Left ventricle myocardium superior (tissue), 1 donor: ENCODE measurements at regions not wholly inside any gene's neighbourhood (a gene's known extent, or its start where the extent isn't known, plus 50 kb on each side); places are given as distances from the start of the nearest gene placed in this dataset.

Source experiments
- ATAC-seq: fragments of 200-7000 bp; cut with Tn5 transposase; one replicate; pipeline ENCODE4 v1.9.1; 2020; ENCODE audit warnings: mild to moderate bottlenecking, moderate library complexity
- DNase-seq: peaks from one replicate; pipeline ENCODE4 v3.0.0-alpha.2; 2020
- intact Hi-C: fragments of 100-400 bp; cut with micrococcal nuclease; formaldehyde crosslinking; loops from one replicate; pipeline ENCODE4 v1.11.0; 2022
- donor health status: DM: no; HTN: yes; CAD: no; lungs with severe emphysema.

GRCh38 chr4:97142893-97143292 is 1000.4 kb downstream of the STPG2 start:
- ATAC-seq (no peak), DNase-seq (no peak)
- intact Hi-C loops, result no loop called here

- no peak for ATAC-seq
- no peak for DNase-seq
- intact Hi-C loops, result no loop called here
Observed at GRCh38 chr4:97144199-97144598, 999.1 kb downstream of the STPG2 start.

GRCh38 chr4:97150966-97151365 is 992.3 kb downstream of the STPG2 start:
- DNase-seq (no peak), ATAC-seq (no peak)
- intact Hi-C loops, result no loop called here

GRCh38 chr4:97152149-97152548 is 991.1 kb downstream of the STPG2 start:
- intact Hi-C loops, result no loop called here
- ATAC-seq (peak; percentile 21), DNase-seq (no peak)

GRCh38 chr4:97153042-97153441 is 990.2 kb downstream of the STPG2 start:
- intact Hi-C loops, result no loop called here
- DNase-seq, result no peak
- no peak for ATAC-seq

- intact Hi-C loops, result no loop called here
- DNase-seq (no peak), ATAC-seq (no peak)
Observed at GRCh38 chr4:97159625-97160024, 983.7 kb downstream of the STPG2 start.

- no peak for ATAC-seq
- DNase-seq, result no peak
- intact Hi-C loops, result no loop called here
Observed at GRCh38 chr4:97185233-97185632, 958.0 kb downstream of the STPG2 start.

GRCh38 chr4:97197106-97197505 is 946.2 kb downstream of the STPG2 start:
- no peak for DNase-seq
- no peak for ATAC-seq
- intact Hi-C loops, result no loop called here

- intact Hi-C loops, result no loop called here
- ATAC-seq, result no peak
- no peak for DNase-seq
Observed at GRCh38 chr4:97208749-97209148, 934.5 kb downstream of the STPG2 start.

- no peak for ATAC-seq
- intact Hi-C loops, result no loop called here
- no peak for DNase-seq
Observed at GRCh38 chr4:97215409-97215941, 927.8 kb downstream of the STPG2 start.

GRCh38 chr4:97216046-97216445 is 927.2 kb downstream of the STPG2 start:
- DNase-seq, result no peak
- intact Hi-C loops, result no loop called here
- no peak for ATAC-seq

GRCh38 chr4:97235521-97235920 is 907.8 kb downstream of the STPG2 start:
- no peak for DNase-seq
- intact Hi-C loops, result no loop called here
- no peak for ATAC-seq

GRCh38 chr4:97238956-97239666 is 904.2 kb downstream of the STPG2 start:
- ATAC-seq, result no peak
- intact Hi-C loops, result no loop called here
- DNase-seq, result no peak

GRCh38 chr4:97239667-97239997 is 903.6 kb downstream of the STPG2 start:
- intact Hi-C loops, result no loop called here
- no peak for ATAC-seq

GRCh38 chr4:97252615-97253154 is 890.6 kb downstream of the STPG2 start:
- ATAC-seq, result no peak
- intact Hi-C loops, result no loop called here
- DNase-seq, result no peak

More at GRCh38 chr4:97239667-97239997, 903.6 kb downstream of the STPG2 start:
- no peak for DNase-seq

GRCh38 chr4:97262769-97263168 is 880.5 kb downstream of the STPG2 start:
- ATAC-seq (no peak), DNase-seq (no peak)
- intact Hi-C loops, result no loop called here

- ATAC-seq (no peak), DNase-seq (no peak)
- intact Hi-C loops, result no loop called here
Observed at GRCh38 chr4:97270051-97270450, 873.2 kb downstream of the STPG2 start.

GRCh38 chr4:97279391-97279790 is 863.9 kb downstream of the STPG2 start:
- no peak for DNase-seq
- intact Hi-C loops, result no loop called here
- no peak for ATAC-seq

GRCh38 chr4:97300561-97300960 is 842.7 kb downstream of the STPG2 start:
- no peak for DNase-seq
- ATAC-seq, result no peak
- intact Hi-C loops, result no loop called here

GRCh38 chr4:97305351-97305750 is 837.9 kb downstream of the STPG2 start:
- no peak for ATAC-seq
- intact Hi-C loops, result no loop called here
- DNase-seq, result no peak

GRCh38 chr4:97309121-97309520 is 834.2 kb downstream of the STPG2 start:
- intact Hi-C loops, result no loop called here
- DNase-seq (no peak), ATAC-seq (no peak)
